Prostate gland (tissue), 2 donors: ENCODE measurements at regions not wholly inside any gene's neighbourhood (a gene's known extent, or its start where the extent isn't known, plus 50 kb on each side); places are given as distances from the start of the nearest gene placed in this dataset.

Experiments
- DNase-seq: peaks from one replicate; pipeline ENCODE4 v3.0.0-alpha.2; 2019; ENCODE audit warnings: low spot score
- H3K27ac ChIP-seq, 2 donors: fragments of 200-600 bp; sonication (generic); 2 replicates each; pipeline ENCODE4 v1.5.1; 2017 to 2019
- H3K27me3 ChIP-seq: fragments of 200-600 bp; sonication (generic); replicated peaks from 2 replicates; pipeline ENCODE4 v1.5.1; 2019; ENCODE audit not compliant: insufficient read depth
- H3K36me3 ChIP-seq, 2 donors: fragments of 200-600 bp; sonication (generic); 1 replicate in 1 of 2; 2 replicates in 1 of 2; pipeline versions ENCODE4 v1.5.1 to v1.8.1; 2017 to 2019
- H3K4me1 ChIP-seq: fragments of 200-600 bp; sonication (generic); replicated peaks from 2 replicates; pipeline ENCODE4 v1.5.1; 2019
- H3K4me3 ChIP-seq, 2 donors: fragments of 200-600 bp; sonication (generic); 2 replicates each; pipeline ENCODE4 v1.5.1; 2017 to 2019
- H3K9me3 ChIP-seq: fragments of 200-600 bp; sonication (generic); 2 replicates; pipeline ENCODE4 v1.5.1; 2017
- POLR2A ChIP-seq: fragments of 450-650 bp; IDR thresholded peaks from one replicate; pipeline ENCODE4 v1.6.1; 2016; ENCODE audit warnings: antibody characterized with exemption, mild to moderate bottlenecking
- POLR2AphosphoS5 ChIP-seq: sonication (generic); formaldehyde crosslinking; IDR thresholded peaks from one replicate; pipeline ENCODE4 v1.6.1; 2017; ENCODE audit warnings: antibody characterized with exemption
- WGBS: methylation state at CpG from one replicate; pipeline ENCODE4 v1.1.5; 2018; 5-methylcytosine and 5-hydroxymethylcytosine counted together
- intact Hi-C: fragments of 100-400 bp; cut with DNase I; formaldehyde crosslinking; loops from one replicate; pipeline ENCODE4 v1.14.2; 2022
- TF ChIP-seq, protein P1 (sequence below), 4 experiments: fragments of 200-600 bp in 2 of 4; fragments of 450-650 bp in 2 of 4; sonication (generic) in 2 of 4; IDR thresholded peaks; 1 replicate in 3 of 4; 2 replicates in 1 of 4; pipeline ENCODE4 v1.5.1; 2016 to 2019; ENCODE audit warnings: antibody characterized with exemption in 4 of 4, mild to moderate bottlenecking in 2 of 4, moderate library complexity in 2 of 4

- Histone ChIP-seq H3K27ac (no peak overlapping the region), H3K27me3 (no peaks in the 10 kb centered on the region), H3K9me3 (no peaks in the 10 kb centered on the region), H3K36me3 (no peaks in the 10 kb centered on the region), H3K4me1 (no peaks in the 10 kb centered on the region), H3K4me3 (no peak overlapping the region)
- WGBS: 72% methylated on average over 6 of the region's 6 CpGs
- intact Hi-C loops: no loop called here
- no peak for DNase-seq
- TF ChIP-seq POLR2AphosphoS5 (no peak), POLR2A (no peak)
- TF ChIP-seq, protein P1, sequence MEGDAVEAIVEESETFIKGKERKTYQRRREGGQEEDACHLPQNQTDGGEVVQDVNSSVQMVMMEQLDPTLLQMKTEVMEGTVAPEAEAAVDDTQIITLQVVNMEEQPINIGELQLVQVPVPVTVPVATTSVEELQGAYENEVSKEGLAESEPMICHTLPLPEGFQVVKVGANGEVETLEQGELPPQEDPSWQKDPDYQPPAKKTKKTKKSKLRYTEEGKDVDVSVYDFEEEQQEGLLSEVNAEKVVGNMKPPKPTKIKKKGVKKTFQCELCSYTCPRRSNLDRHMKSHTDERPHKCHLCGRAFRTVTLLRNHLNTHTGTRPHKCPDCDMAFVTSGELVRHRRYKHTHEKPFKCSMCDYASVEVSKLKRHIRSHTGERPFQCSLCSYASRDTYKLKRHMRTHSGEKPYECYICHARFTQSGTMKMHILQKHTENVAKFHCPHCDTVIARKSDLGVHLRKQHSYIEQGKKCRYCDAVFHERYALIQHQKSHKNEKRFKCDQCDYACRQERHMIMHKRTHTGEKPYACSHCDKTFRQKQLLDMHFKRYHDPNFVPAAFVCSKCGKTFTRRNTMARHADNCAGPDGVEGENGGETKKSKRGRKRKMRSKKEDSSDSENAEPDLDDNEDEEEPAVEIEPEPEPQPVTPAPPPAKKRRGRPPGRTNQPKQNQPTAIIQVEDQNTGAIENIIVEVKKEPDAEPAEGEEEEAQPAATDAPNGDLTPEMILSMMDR (IDR thresholded peaks at IDR 0.05): no peak
Observed at GRCh38 chr2:193806088-193806774, 1611.5 kb upstream of the TMEFF2 start.

DNA sequence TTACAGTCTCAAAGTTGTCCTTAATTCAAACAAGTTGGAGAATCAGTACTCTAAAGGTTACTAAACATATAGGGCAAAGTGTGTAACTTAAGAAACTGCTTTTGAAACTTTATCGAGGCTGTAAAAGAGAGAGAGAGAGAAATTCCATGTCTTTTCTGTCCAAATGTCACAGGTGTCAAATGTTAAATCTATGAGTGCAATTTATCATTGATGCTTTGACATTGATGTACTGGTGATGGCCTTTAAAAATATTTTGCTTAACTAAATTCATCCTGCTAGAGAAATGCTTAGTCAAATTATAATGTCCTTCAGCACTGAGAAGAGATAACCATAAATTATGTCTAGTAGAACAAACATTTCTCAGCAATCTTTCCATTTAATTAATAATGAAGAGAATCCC, 1602.1 kb upstream of the TMEFF2 start:
- 64% methylated on average over 1 of the region's 1 CpG for WGBS
- Histone ChIP-seq H3K36me3 (no peaks in the 10 kb centered on the region), H3K4me1 (no peaks in the 10 kb centered on the region), H3K27ac (no peak overlapping the region), H3K4me3 (no peak overlapping the region), H3K27me3 (no peaks in the 10 kb centered on the region), H3K9me3 (no peaks in the 10 kb centered on the region)
- TF ChIP-seq, protein P1 (IDR thresholded peaks at IDR 0.05): no peak
- no peak for TF ChIP-seq POLR2AphosphoS5
- no peak for TF ChIP-seq POLR2A
- DNase-seq: no peak
- intact Hi-C loops: no loop called here

DNA sequence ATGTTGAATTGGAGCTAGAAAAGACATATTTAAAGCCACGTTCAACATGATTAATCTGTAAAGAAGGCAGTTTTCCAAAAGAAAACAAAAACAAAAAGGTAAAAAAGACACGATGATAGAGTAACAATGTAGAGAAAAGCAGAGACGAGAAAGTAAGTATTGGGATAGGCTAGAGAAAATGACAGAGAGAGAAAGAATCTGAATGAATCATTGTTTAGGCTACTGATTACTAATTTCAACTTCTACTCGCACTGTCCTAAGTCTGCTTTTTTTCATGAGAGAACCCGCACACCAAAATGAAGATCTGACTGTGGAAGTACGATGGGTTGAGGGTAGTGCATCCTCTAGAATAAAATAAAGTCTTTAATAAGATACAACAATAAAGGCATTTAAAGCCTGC, 1599.2 kb upstream of the TMEFF2 start:
- Histone ChIP-seq H3K27ac (no peak overlapping the region), H3K36me3 (no peaks in the 10 kb centered on the region), H3K27me3 (no peaks in the 10 kb centered on the region), H3K4me3 (no peak overlapping the region), H3K4me1 (no peaks in the 10 kb centered on the region), H3K9me3 (no peaks in the 10 kb centered on the region)
- WGBS: 90% methylated on average over 6 of the region's 6 CpGs
- intact Hi-C loops: no loop called here
- DNase-seq: no peak
- no peak for TF ChIP-seq POLR2A
- TF ChIP-seq, protein P1 (IDR thresholded peaks at IDR 0.05): no peak
- no peak for TF ChIP-seq POLR2AphosphoS5

GRCh38 chr2:193783681-193784080, 1588.9 kb upstream of the TMEFF2 start:
- Histone ChIP-seq H3K9me3 (no peaks in the 10 kb centered on the region), H3K27ac (no peak overlapping the region), H3K36me3 (no peaks in the 10 kb centered on the region), H3K4me3 (no peak overlapping the region), H3K27me3 (no peaks in the 10 kb centered on the region), H3K4me1 (no peaks in the 10 kb centered on the region)
- no peak for DNase-seq
- TF ChIP-seq POLR2A (no peak), POLR2AphosphoS5 (no peak)
- TF ChIP-seq, protein P1 (IDR thresholded peaks at IDR 0.05): no peak
- WGBS: 57% methylated on average over 2 of the region's 2 CpGs
- intact Hi-C loops: no loop called here

DNA sequence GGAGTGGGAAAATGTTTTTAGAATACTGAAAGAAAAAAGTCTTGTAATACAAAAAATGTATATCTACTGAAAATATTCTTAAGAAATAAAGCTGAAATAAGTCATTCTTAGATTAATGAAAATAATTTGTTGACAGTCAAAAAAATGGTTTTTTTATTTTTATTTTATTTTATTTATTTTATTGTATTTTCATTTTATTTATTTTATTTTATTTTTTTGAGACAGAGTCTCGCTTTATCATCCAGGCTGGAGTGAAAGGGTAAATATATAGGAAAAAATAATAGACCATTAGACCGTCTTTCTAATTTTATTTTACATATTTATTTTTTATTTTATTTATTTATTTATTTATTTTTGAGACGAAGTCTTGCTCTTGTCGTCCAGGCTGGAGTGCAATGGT, 1583.6 kb upstream of the TMEFF2 start:
- 92% methylated on average over 4 of the region's 4 CpGs for WGBS

More for the DNA sequence above, 1583.6 kb upstream of the TMEFF2 start:
- H3K27me3 ChIP-seq: no peaks in the 10 kb centered on the region
- DNase-seq: no peak
- H3K36me3 ChIP-seq: no peaks in the 10 kb centered on the region
- intact Hi-C loops: no loop called here
- no peaks in the 10 kb centered on the region for H3K9me3 ChIP-seq
- TF ChIP-seq POLR2A (no peak), POLR2AphosphoS5 (no peak)
- TF ChIP-seq, protein P1 (IDR thresholded peaks at IDR 0.05): no peak
- H3K4me1 ChIP-seq: no peaks in the 10 kb centered on the region
- no peak overlapping the region for H3K27ac ChIP-seq
- H3K4me3 ChIP-seq: no peak overlapping the region
